ENCODE measurements at regions not wholly inside any gene's neighbourhood (a gene's known extent, or its start where the extent isn't known, plus 50 kb on each side); places are given as distances from the start of the nearest gene placed in this dataset.

- TF ChIP-seq, protein P1, sequence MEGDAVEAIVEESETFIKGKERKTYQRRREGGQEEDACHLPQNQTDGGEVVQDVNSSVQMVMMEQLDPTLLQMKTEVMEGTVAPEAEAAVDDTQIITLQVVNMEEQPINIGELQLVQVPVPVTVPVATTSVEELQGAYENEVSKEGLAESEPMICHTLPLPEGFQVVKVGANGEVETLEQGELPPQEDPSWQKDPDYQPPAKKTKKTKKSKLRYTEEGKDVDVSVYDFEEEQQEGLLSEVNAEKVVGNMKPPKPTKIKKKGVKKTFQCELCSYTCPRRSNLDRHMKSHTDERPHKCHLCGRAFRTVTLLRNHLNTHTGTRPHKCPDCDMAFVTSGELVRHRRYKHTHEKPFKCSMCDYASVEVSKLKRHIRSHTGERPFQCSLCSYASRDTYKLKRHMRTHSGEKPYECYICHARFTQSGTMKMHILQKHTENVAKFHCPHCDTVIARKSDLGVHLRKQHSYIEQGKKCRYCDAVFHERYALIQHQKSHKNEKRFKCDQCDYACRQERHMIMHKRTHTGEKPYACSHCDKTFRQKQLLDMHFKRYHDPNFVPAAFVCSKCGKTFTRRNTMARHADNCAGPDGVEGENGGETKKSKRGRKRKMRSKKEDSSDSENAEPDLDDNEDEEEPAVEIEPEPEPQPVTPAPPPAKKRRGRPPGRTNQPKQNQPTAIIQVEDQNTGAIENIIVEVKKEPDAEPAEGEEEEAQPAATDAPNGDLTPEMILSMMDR (IDR thresholded peaks at IDR 0.05; ENCODE audit: extremely low read depth in 1 of 2, insufficient read depth in 1 of 2, low read depth in 1 of 2, low read length in 2 of 2), result no peak
- TF ChIP-seq MYC (IDR thresholded peaks at IDR 0.05; ENCODE audit: low read depth, low read length), result no peak
- TF ChIP-seq POLR2A (IDR thresholded peaks at IDR 0.05; ENCODE audit: low read depth, low read length), result no peak
- TF ChIP-seq FOS (IDR thresholded peaks at IDR 0.05; ENCODE audit: borderline replicate concordance, insufficient read depth, low read length), result no peak
- TF ChIP-seq, protein P2, sequence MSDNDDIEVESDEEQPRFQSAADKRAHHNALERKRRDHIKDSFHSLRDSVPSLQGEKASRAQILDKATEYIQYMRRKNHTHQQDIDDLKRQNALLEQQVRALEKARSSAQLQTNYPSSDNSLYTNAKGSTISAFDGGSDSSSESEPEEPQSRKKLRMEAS (IDR thresholded peaks at IDR 0.05; ENCODE audit: insufficient read depth, insufficient read length), result no peak
- TF ChIP-seq JUN (IDR thresholded peaks at IDR 0.05; ENCODE audit: borderline replicate concordance, insufficient read depth, insufficient read length, low read depth), result no peak
- TF ChIP-seq EZH2 (IDR thresholded peaks at IDR 0.05; ENCODE audit: borderline replicate concordance, low read depth, low read length, severe bottlenecking), result no peak
- TF ChIP-seq POLR2AphosphoS5 (IDR thresholded peaks at IDR 0.05; ENCODE audit: insufficient read depth, low read depth, low read length), result no peak
- no peak for TF ChIP-seq GATA2 (IDR thresholded peaks at IDR 0.05; ENCODE audit: insufficient read depth, insufficient read length, low read depth, low read length)
Measured at GRCh38 chr2:129678751-129679150, 300.7 kb upstream of the RAB6C start.
